ENCODE measurements at regions not wholly inside any gene's neighbourhood (a gene's known extent, or its start where the extent isn't known, plus 50 kb on each side); places are given as distances from the start of the nearest gene placed in this dataset.
"Not testable (repeated sequence)": the region's sequence is repeated elsewhere in the genome, so short reads cannot be mapped to it uniquely, and the experiment has no call there.

DNA sequence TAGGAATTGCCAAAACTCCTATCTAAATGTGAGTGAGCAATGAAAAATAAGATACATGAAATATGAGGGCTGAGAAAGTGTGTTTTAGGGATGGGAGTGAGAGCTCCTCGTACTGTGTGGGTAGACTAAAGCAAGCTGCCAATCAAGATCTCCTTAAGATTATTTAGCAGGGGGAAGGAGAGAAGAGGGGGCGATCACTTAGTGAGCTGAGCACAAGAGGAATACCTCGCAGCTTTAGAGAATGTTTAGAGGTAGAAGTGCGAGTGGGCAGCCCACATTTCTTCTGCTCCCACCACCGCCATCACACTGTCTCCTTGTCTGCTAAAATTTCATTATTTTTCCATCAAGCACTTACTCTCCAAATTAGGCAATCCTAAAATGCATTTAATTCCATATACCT, 312.6 kb downstream of the ALDH8A1 start:
- Histone ChIP-seq H3K4me3 (no peak overlapping the region), H3K9me3 (no peaks in the 10 kb centered on the region), H3K4me1 (peaks cover 21% of the 10 kb centered on the region), H3K27ac (no peak overlapping the region), H3K36me3 (no peaks in the 10 kb centered on the region), H3K27me3 (no peaks in the 10 kb centered on the region)
- TF ChIP-seq EP300 (IDR thresholded peaks at IDR 0.05) (no peak), POLR2AphosphoS5 (IDR thresholded peaks at IDR 0.05) (no peak), POLR2A (IDR thresholded peaks at IDR 0.05) (no peak)
- TF ChIP-seq, protein P1, sequence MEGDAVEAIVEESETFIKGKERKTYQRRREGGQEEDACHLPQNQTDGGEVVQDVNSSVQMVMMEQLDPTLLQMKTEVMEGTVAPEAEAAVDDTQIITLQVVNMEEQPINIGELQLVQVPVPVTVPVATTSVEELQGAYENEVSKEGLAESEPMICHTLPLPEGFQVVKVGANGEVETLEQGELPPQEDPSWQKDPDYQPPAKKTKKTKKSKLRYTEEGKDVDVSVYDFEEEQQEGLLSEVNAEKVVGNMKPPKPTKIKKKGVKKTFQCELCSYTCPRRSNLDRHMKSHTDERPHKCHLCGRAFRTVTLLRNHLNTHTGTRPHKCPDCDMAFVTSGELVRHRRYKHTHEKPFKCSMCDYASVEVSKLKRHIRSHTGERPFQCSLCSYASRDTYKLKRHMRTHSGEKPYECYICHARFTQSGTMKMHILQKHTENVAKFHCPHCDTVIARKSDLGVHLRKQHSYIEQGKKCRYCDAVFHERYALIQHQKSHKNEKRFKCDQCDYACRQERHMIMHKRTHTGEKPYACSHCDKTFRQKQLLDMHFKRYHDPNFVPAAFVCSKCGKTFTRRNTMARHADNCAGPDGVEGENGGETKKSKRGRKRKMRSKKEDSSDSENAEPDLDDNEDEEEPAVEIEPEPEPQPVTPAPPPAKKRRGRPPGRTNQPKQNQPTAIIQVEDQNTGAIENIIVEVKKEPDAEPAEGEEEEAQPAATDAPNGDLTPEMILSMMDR (IDR thresholded peaks at IDR 0.05) = no peak
- 94% methylated on average over 5 of the region's 5 CpGs for WGBS
- no peak for DNase-seq (ENCODE audit: low spot score in 2 of 2)

DNA sequence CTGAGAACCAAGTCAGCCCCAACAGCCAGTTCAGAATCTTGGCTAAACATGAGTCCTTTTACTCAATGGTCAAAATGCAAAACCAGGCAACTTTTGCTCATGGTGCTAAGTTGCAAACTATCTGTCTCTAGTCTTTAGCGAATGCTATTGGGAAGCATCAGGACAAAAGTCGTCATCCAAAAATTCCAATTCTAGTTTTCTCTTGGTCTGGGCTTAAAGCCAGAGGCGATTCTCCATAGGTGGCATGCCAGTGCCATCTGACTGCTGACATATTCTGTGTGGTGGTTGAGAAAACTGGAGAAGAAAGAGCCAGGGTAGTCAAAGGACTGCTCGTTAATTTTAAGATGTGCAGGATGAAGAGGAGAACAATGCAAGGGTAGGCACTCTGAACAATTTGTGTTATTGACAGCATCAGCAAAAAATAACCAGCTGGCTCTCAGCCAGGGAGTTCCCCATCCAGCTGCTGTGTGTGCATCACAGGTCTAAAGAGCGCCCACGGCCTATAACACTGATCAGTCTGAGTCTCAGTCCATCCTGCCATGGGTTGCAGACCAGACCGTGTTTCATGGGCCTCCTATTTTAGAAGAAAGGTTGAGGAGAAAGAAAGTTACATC, 313.6 kb downstream of the ALDH8A1 start:
- DNase-seq (ENCODE audit: low spot score in 2 of 2) = no peak
- TF ChIP-seq EP300 (IDR thresholded peaks at IDR 0.05) (no peak), POLR2A (IDR thresholded peaks at IDR 0.05) (no peak), POLR2AphosphoS5 (IDR thresholded peaks at IDR 0.05) (no peak)
- TF ChIP-seq, protein P1 (IDR thresholded peaks at IDR 0.05) = no peak

DNA sequence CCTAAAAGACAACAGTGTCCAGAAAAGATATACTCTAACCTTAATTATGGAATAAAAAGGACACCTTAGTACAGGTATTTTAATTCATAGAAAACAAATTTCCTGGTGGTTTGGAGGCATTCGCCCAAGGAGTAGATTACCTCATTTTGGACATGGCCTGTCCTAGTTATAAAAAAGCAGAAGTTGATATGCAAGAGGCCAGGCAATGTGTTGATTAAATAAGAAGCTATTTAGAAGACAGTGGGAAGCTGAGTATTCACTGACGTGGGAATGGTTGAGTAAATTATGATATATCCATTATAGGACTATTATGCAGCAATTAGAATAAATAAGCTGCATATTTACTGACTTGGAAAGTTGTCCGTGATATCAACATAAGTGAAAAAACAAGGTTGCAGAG, 314.9 kb downstream of the ALDH8A1 start:
- WGBS = 91% methylated on average over 3 of the region's 3 CpGs
- H3K4me1 ChIP-seq = peaks cover 6% of the 10 kb centered on the region
- H3K27ac ChIP-seq = no peak overlapping the region
- H3K27me3 ChIP-seq = no peaks in the 10 kb centered on the region
- no peak overlapping the region for H3K4me3 ChIP-seq
- TF ChIP-seq EP300 (IDR thresholded peaks at IDR 0.05) = no peak
- TF ChIP-seq POLR2A (IDR thresholded peaks at IDR 0.05) = no peak
- TF ChIP-seq, protein P1 (IDR thresholded peaks at IDR 0.05) = no peak
- no peak for TF ChIP-seq POLR2AphosphoS5 (IDR thresholded peaks at IDR 0.05)
- no peaks in the 10 kb centered on the region for H3K36me3 ChIP-seq
- no peak for DNase-seq (ENCODE audit: low spot score in 2 of 2)
- no peaks in the 10 kb centered on the region for H3K9me3 ChIP-seq

More for the DNA sequence above, 313.6 kb downstream of the ALDH8A1 start:
- no peaks in the 10 kb centered on the region for H3K36me3 ChIP-seq
- 74% methylated on average over 7 of the region's 7 CpGs for whole genome bisulfite sequencing
- no peak overlapping the region for H3K4me3 ChIP-seq
- no peaks in the 10 kb centered on the region for H3K9me3 ChIP-seq
- peaks cover 11% of the 10 kb centered on the region for H3K4me1 ChIP-seq
- no peak overlapping the region for H3K27ac ChIP-seq
- H3K27me3 ChIP-seq = no peaks in the 10 kb centered on the region

DNA sequence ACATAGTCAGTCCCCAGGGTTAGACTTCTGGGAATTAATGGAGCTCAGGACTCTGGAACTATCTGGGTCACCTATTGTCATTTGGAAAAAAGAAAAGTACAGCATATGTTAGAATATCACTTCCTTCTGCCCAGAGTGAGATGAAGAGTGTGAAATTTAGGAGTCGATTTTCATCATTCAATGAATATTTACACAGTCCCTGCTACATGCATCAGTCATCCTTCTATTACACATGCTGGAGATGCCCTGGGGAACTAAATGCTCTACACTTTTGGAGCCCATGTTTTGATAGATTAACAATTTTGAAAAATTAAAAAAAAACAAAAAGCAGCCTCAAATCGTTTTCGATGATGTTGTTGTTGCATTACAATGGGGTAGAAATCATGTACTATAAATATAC, 315.4 kb downstream of the ALDH8A1 start:
- no peak for DNase-seq (ENCODE audit: low spot score in 2 of 2)
- H3K9me3 ChIP-seq = no peaks in the 10 kb centered on the region
- H3K36me3 ChIP-seq = no peaks in the 10 kb centered on the region
- no peak overlapping the region for H3K4me3 ChIP-seq
- H3K27me3 ChIP-seq = no peaks in the 10 kb centered on the region
- H3K27ac ChIP-seq = no peak overlapping the region
- H3K4me1 ChIP-seq = peaks cover 6% of the 10 kb centered on the region
- 92% methylated on average over 3 of the region's 3 CpGs for WGBS
- TF ChIP-seq EP300 (IDR thresholded peaks at IDR 0.05) (no peak), POLR2AphosphoS5 (IDR thresholded peaks at IDR 0.05) (no peak), POLR2A (IDR thresholded peaks at IDR 0.05) (no peak)
- TF ChIP-seq, protein P1 (IDR thresholded peaks at IDR 0.05) = no peak

DNA sequence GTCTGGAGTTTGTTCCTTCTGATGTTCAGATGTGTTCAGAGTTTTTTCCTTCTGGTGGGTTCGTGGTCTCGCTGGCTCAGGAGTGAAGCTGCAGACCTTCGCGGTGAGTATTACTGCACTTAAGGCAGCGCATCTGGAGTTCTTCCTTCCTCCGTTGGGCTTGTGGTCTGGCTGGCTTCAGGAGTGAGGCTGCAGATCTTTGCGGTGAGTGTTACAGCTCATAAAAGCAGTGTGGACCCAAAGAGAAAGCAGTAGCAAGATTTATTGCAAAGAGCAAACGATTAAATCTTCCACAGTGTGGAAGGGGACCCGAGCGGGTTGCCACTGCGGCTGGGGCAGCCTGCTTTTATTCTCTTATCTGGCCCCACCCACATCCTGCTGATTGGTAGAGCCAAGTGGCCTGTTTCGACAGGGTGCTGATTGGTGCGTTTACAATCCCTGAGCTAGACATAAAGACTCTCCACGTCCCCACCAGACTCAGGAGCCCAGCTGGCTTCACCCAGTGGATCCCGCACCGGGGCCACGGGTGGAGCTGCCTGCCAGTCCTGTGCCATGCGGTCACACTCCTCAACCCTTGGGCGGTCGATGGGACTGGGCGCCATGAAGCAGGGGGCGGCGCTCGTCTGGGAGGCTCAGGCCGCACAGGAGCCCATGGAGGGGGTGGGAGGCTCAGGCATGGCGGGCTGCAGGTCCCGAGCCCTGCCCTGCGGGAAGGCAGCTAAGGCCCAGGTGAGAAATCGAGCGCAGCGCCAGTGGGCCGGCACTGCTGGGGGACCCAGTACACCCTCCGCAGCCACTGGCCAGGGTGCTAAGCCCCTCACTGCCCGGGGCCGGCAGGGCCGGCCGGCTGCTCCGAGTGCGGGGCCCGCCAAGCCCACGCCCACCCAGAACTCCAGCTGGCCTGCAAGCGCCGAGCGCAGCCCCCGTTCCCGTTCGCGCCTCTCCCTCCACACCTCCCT, 315.3 kb upstream of the SGK1 start:
- H3K4me1 ChIP-seq; H3K9me3 ChIP-seq; H3K4me3 ChIP-seq; H3K27me3 ChIP-seq; DNase-seq (ENCODE audit: low spot score in 2 of 2); H3K27ac ChIP-seq; H3K36me3 ChIP-seq: not testable (repeated sequence)
- WGBS = 72% methylated on average over 19 of the region's 48 CpGs

All from suprapubic skin (tissue), 4 donors.